Motor neuron (in vitro differentiated cells): ENCODE measurements at regions not wholly inside any gene's neighbourhood (a gene's known extent, or its start where the extent isn't known, plus 50 kb on each side); places are given as distances from the start of the nearest gene placed in this dataset.
A peak's percentile ranks its signal among the peaks of the same experiment; 100 is the strongest.

Experiments used
- ATAC-seq, 8 experiments: fragments of 200-7000 bp; cut with Tn5 transposase; replicated peaks in 6 of 8; 2 replicates each; pipeline ENCODE4 v1.8.0; 2021; ENCODE audit warnings: mild to moderate bottlenecking in 8 of 8, moderate library complexity in 8 of 8
- H3K27ac ChIP-seq, 2 donors: fragments of 250-450 bp; sonication (Bioruptor Pico); 2 replicates each; pipeline ENCODE4 v1.9.0; 2021; ENCODE audit warnings: antibody characterized with exemption in 2 of 2, mild to moderate bottlenecking in 2 of 2, moderate library complexity in 1 of 2
- H3K4me1 ChIP-seq, 2 donors: fragments of 250-450 bp; sonication (Bioruptor Pico); replicated peaks in 1 of 2; 2 replicates each; pipeline ENCODE4 v1.6.1; 2021; ENCODE audit warnings: antibody characterized with exemption in 2 of 2, mild to moderate bottlenecking in 2 of 2, moderate library complexity in 1 of 2
- H3K4me3 ChIP-seq, 5 donors: fragments of 250-450 bp; sonication (Bioruptor Pico); 2 replicates each; pipeline ENCODE4 v1.9.0; 2021; ENCODE audit warnings: antibody characterized with exemption in 5 of 5, mild to moderate bottlenecking in 5 of 5, moderate library complexity in 4 of 5
- WGBS, 10 experiments: fragments of 450-650 bp; shearing (Covaris generic); methylation state at CpG; one replicate each; pipeline ENCODE4 v1.0.0; 2022; 5-methylcytosine and 5-hydroxymethylcytosine counted together
- in situ Hi-C, 9 experiments: fragments of 400-800 bp; cut with MboI; loops; one replicate each; pipeline ENCODE4 v1.15.0; 2021; ENCODE audit warnings: low sequenced_read_pairs in 9 of 9, low pct_unique_long_range_greater_than_20kb in 2 of 9; ENCODE audit not compliant: unreplicated experiment in 9 of 9

- Histone ChIP-seq H3K4me3 (no peak overlapping the region), H3K27ac (no peak overlapping the region), H3K4me1 (no peaks in the 10 kb centered on the region)
- in situ Hi-C loops, result no loop called here
- 9 to 95% (median 87%) methylated on average over 2 to 3 of the region's 3 CpGs; no CpG with 5 or more reads in 1 of the 10 experiments for WGBS, 10 experiments
- no peak for ATAC-seq
These were observed 1189.6 kb downstream of the PCDH18 start for GRCh38 chr4:136342666-136343065.

DNA sequence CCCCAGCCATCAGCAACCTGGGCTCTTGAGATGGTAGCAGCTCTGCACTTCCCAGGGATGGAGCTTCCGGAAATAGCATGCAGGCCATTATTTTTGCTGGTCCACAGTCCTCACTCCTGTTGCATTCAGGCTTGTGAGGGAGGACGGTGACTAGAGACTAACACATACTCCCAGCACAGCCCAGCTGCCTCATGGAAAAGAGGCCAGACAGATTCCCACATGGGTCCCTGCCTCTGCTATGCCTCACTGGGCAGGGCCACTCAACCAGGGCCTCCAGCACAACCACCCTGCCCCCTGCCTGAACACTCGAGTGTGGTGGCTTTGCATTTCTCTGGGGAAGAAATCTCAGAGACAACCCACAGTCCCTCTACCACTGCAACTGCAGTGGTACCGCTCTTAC, 1195.1 kb downstream of the PCDH18 start:
- ATAC-seq, result no peak
- Histone ChIP-seq H3K4me1 (no peaks in the 10 kb centered on the region), H3K4me3 (no peak overlapping the region), H3K27ac (no peak overlapping the region)
- 0 to 93% (median 72%) methylated on average over 2 of the region's 4 CpGs; no CpG with 5 or more reads in 7 of the 10 experiments for WGBS, 10 experiments
- in situ Hi-C loops, result no loop called here

- Histone ChIP-seq H3K4me3 (no peak overlapping the region), H3K27ac (no peak overlapping the region), H3K4me1 (no peaks in the 10 kb centered on the region)
- in situ Hi-C loops, result no loop called here
- no peak for ATAC-seq
- 60 to 95% (median 86%) methylated on average over 1 to 3 of the region's 4 CpGs; no CpG with 5 or more reads in 7 of the 10 experiments for WGBS, 10 experiments
These were observed 1195.8 kb downstream of the PCDH18 start for GRCh38 chr4:136336479-136336878.

GRCh38 chr4:136329042-136329662, 1203.1 kb downstream of the PCDH18 start:
- Histone ChIP-seq H3K27ac (no peak overlapping the region), H3K4me3 (no peak overlapping the region), H3K4me1 (no peaks in the 10 kb centered on the region)
- in situ Hi-C loops, result no loop called here
- peak in 3 of 8 experiments; percentile 16 to 71 (median 65) for ATAC-seq
- WGBS, 10 experiments, result 0 to 92% (median 76%) methylated on average over 1 to 3 of the region's 3 CpGs; no CpG with 5 or more reads in 4 of the 10 experiments

GRCh38 chr4:136328131-136328530, 1204.2 kb downstream of the PCDH18 start:
- WGBS, 10 experiments, result 0 to 100% (median 93%) methylated on average over 1 to 2 of the region's 5 CpGs; no CpG with 5 or more reads in 6 of the 10 experiments
- no peak for ATAC-seq
- in situ Hi-C loops, result no loop called here
- Histone ChIP-seq H3K4me3 (no peak overlapping the region), H3K4me1 (no peaks in the 10 kb centered on the region), H3K27ac (no peak overlapping the region)

DNA sequence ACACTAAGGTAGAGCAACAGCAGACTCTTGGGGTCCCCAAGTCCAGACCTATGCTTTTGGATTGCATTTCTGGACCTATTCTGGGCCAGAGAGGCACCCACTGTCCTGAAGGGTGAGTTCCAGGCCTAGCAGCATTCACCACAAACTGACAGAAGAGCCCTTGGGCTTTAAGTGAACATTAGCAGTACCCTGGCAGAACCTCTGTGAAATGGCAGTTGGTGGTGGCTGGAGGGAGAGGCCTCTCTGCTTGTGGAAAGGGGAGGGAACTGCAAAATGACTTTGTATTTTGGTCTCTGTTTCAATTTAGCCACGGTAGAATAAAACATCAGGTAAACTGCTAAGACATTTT, 1211.9 kb downstream of the PCDH18 start:
- Histone ChIP-seq H3K27ac (no peak overlapping the region), H3K4me1 (no peaks in the 10 kb centered on the region), H3K4me3 (no peak overlapping the region)
- peak in 2 of 8 experiments; percentile 35 to 38 for ATAC-seq
- in situ Hi-C loops, result no loop called here
- 14 to 86% (median 54%) methylated on average over 1 of the region's 1 CpG; no CpG with 5 or more reads in 6 of the 10 experiments for WGBS, 10 experiments

GRCh38 chr4:136319789-136320464, 1212.4 kb downstream of the PCDH18 start:
- WGBS, 10 experiments, result 17 to 100% (median 97%) methylated on average over 1 to 4 of the region's 4 CpGs; no CpG with 5 or more reads in 4 of the 10 experiments
- H3K4me1 ChIP-seq, result no peaks in the 10 kb centered on the region
- no peak overlapping the region for H3K27ac ChIP-seq
- peak in 4 of 8 experiments; percentile 10 to 99 (median 98) for ATAC-seq
- H3K4me3 ChIP-seq, result no peak overlapping the region
- in situ Hi-C loops, result no loop called here

- H3K4me3 ChIP-seq, result no peak overlapping the region
- H3K4me1 ChIP-seq, result no peaks in the 10 kb centered on the region
- H3K27ac ChIP-seq, result no peak overlapping the region
- in situ Hi-C loops, result no loop called here
- ATAC-seq, result no peak
- WGBS, 10 experiments, result 0 to 100% (median 65%) methylated on average over 1 to 3 of the region's 3 CpGs
These were observed 1215.3 kb downstream of the PCDH18 start for GRCh38 chr4:136316961-136317360.

GRCh38 chr4:136314686-136315085, 1217.6 kb downstream of the PCDH18 start:
- no peak for ATAC-seq
- Histone ChIP-seq H3K4me3 (no peak overlapping the region), H3K27ac (no peak overlapping the region), H3K4me1 (no peaks in the 10 kb centered on the region)
- in situ Hi-C loops, result no loop called here
- 0 to 95% (median 77%) methylated on average over 2 of the region's 2 CpGs; no CpG with 5 or more reads in 1 of the 10 experiments for WGBS, 10 experiments

GRCh38 chr4:136311774-136312173, 1220.5 kb downstream of the PCDH18 start:
- in situ Hi-C loops, result no loop called here
- no peak overlapping the region for H3K27ac ChIP-seq
- H3K4me1 ChIP-seq, result no peaks in the 10 kb centered on the region
- ATAC-seq, result no peak
- H3K4me3 ChIP-seq, result no peak overlapping the region
- WGBS, 10 experiments, result 0 to 83% (median 48%) methylated on average over 1 to 2 of the region's 2 CpGs; no CpG with 5 or more reads in 1 of the 10 experiments

GRCh38 chr4:136307765-136308164, 1224.5 kb downstream of the PCDH18 start:
- Histone ChIP-seq H3K4me1 (peaks cover 0 to 9% of the 10 kb centered on the region in 2 donors), H3K27ac (no peak overlapping the region), H3K4me3 (no peak overlapping the region)
- in situ Hi-C loops, result no loop called here
- ATAC-seq, result no peak
- WGBS, 10 experiments, result 0 to 100% (median 81%) methylated on average over 1 of the region's 1 CpG; no CpG with 5 or more reads in 1 of the 10 experiments

GRCh38 chr4:136306361-136306760, 1225.9 kb downstream of the PCDH18 start:
- no peak overlapping the region for H3K4me3 ChIP-seq
- in situ Hi-C loops, result no loop called here
- peak in 2 of 8 experiments; percentile 27 to 67 for ATAC-seq
- 5 to 95% (median 72%) methylated on average over 1 to 2 of the region's 2 CpGs; no CpG with 5 or more reads in 3 of the 10 experiments for WGBS, 10 experiments
- peak overlapping the region in 1 of 2 donors; percentile 5 for H3K27ac ChIP-seq
- H3K4me1 ChIP-seq, result peaks cover 0 to 9% of the 10 kb centered on the region in 2 donors

DNA sequence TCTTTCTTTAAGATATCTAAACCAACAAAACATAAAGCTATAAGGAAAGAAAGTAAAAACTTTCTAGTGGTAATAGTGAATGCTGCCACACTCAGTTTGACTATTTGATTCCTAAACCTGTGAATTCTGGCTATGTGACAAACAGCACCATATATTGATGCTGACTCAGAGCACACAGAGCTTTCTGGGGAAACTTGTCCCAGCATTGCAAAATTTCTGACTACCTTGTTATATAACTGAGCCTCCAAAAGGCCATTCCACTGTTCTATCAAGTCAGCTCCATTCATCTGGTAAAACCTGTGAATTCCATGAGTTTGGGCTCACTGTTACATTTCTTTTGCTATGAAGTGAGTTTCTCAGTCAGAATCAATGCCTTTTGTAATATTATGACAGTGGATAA, 1229.7 kb downstream of the PCDH18 start:
- in situ Hi-C loops, result no loop called here
- ATAC-seq, result no peak
- no peak overlapping the region for H3K4me3 ChIP-seq

More for the DNA sequence above, 1229.7 kb downstream of the PCDH18 start:
- Histone ChIP-seq H3K27ac (no peak overlapping the region), H3K4me1 (peaks cover 0 to 9% of the 10 kb centered on the region in 2 donors)
